Endothelial cell of hepatic sinusoid (primary cell): ENCODE measurements at regions not wholly inside any gene's neighbourhood (a gene's known extent, or its start where the extent isn't known, plus 50 kb on each side); places are given as distances from the start of the nearest gene placed in this dataset.

Experiments
- in situ Hi-C: cut with HindIII; loops from 2 replicates; pipeline ENCODE4 v1.10.0; 2017; ENCODE audit warnings: low sequenced_read_pairs

GRCh38 chr6:128686084-128686483, 165.7 kb upstream of the PTPRK start:
- in situ Hi-C loops, result no loop called here

- in situ Hi-C loops, result no loop called here
These were observed 156.1 kb upstream of the PTPRK start for GRCh38 chr6:128676456-128676855.

- in situ Hi-C loops, result no loop called here
These were observed 151.6 kb upstream of the PTPRK start for GRCh38 chr6:128672023-128672422.

- in situ Hi-C loops, result no loop called here
These were observed 147.0 kb upstream of the PTPRK start for GRCh38 chr6:128667339-128667858.

GRCh38 chr6:128666405-128666804, 146.0 kb upstream of the PTPRK start:
- in situ Hi-C loops, result no loop called here

- in situ Hi-C loops, result no loop called here
These were observed 142.8 kb upstream of the PTPRK start for GRCh38 chr6:128663238-128663637.

GRCh38 chr6:128659878-128660622, 139.7 kb upstream of the PTPRK start:
- in situ Hi-C loops, result no loop called here

- in situ Hi-C loops, result no loop called here
These were observed 138.9 kb upstream of the PTPRK start for GRCh38 chr6:128659276-128659675.

GRCh38 chr6:128657181-128657580, 136.8 kb upstream of the PTPRK start:
- in situ Hi-C loops, result no loop called here

GRCh38 chr6:128655978-128656498, 135.6 kb upstream of the PTPRK start:
- in situ Hi-C loops, result no loop called here

GRCh38 chr6:128648022-128648598, 127.7 kb upstream of the PTPRK start:
- in situ Hi-C loops, result no loop called here

GRCh38 chr6:128642132-128642531, 121.7 kb upstream of the PTPRK start:
- in situ Hi-C loops, result no loop called here

GRCh38 chr6:128641703-128642102, 121.3 kb upstream of the PTPRK start:
- in situ Hi-C loops, result no loop called here

GRCh38 chr6:128638817-128639216, 118.4 kb upstream of the PTPRK start:
- in situ Hi-C loops, result no loop called here

GRCh38 chr6:128635219-128635618, 114.8 kb upstream of the PTPRK start:
- in situ Hi-C loops, result no loop called here

- in situ Hi-C loops, result no loop called here
These were observed 111.7 kb upstream of the PTPRK start for GRCh38 chr6:128632131-128632530.

- in situ Hi-C loops, result no loop called here
These were observed 110.6 kb upstream of the PTPRK start for GRCh38 chr6:128631031-128631430.

GRCh38 chr6:128630213-128630612, 109.8 kb upstream of the PTPRK start:
- in situ Hi-C loops, result no loop called here

- in situ Hi-C loops, result no loop called here
These were observed 96.9 kb upstream of the PTPRK start for GRCh38 chr6:128617285-128617684.

- in situ Hi-C loops, result no loop called here
These were observed 95.9 kb upstream of the PTPRK start for GRCh38 chr6:128616342-128616741.

GRCh38 chr6:128606611-128607010, 86.2 kb upstream of the PTPRK start:
- in situ Hi-C loops, result no loop called here

- in situ Hi-C loops, result no loop called here
These were observed 85.6 kb upstream of the PTPRK start for GRCh38 chr6:128605961-128606360.
